ENCODE measurements at regions not wholly inside any gene's neighbourhood (a gene's known extent, or its start where the extent isn't known, plus 50 kb on each side); places are given as distances from the start of the nearest gene placed in this dataset.

DNA sequence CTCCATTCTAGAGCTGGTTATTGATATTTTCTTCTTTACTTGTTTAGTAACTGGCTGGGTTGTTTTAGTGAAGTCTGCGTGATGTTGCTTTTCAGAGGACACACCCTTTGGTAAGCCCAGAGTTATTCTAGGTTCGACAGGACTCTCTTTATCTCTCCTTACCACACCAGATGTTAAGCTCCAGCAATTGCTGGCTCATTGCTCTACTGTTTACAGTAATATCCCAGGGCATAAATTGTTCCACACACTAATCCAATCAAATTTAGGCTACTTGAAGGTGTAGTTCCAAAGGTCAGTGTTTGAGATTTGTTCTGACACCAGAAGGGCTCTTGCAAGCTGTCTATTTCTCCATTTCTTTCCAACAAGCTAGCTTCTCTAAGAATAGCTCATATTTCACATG is 506.6 kb downstream of the NR4A2 start:
- no peaks in the 10 kb centered on the region for H3K4me1 ChIP-seq (ENCODE audit: control insufficient read depth, insufficient read depth, low read length)
- H3K27me3 ChIP-seq (ENCODE audit: control insufficient read depth, insufficient read depth, low read length) = no peaks in the 10 kb centered on the region
- H3K27ac ChIP-seq (ENCODE audit: low read depth, low read length) = no peak overlapping the region
- H3K36me3 ChIP-seq (ENCODE audit: control insufficient read depth, insufficient read depth, low read length) = no peaks in the 10 kb centered on the region
- H3K4me3 ChIP-seq (ENCODE audit: low read depth, low read length) = no peak overlapping the region
- no peaks in the 10 kb centered on the region for H3K9me3 ChIP-seq (ENCODE audit: control insufficient read depth, insufficient read depth, low read depth, low read length)
- no peak overlapping the region for H3K9ac ChIP-seq (ENCODE audit: low read length)

- no peaks in the 10 kb centered on the region for H3K4me1 ChIP-seq (ENCODE audit: control insufficient read depth, insufficient read depth, low read length)
- H3K4me3 ChIP-seq (ENCODE audit: low read depth, low read length) = no peak overlapping the region
- peaks cover 22% of the 10 kb centered on the region for H3K9me3 ChIP-seq (ENCODE audit: control insufficient read depth, insufficient read depth, low read depth, low read length)
- H3K27ac ChIP-seq (ENCODE audit: low read depth, low read length) = no peak overlapping the region
- H3K36me3 ChIP-seq (ENCODE audit: control insufficient read depth, insufficient read depth, low read length) = no peaks in the 10 kb centered on the region
- H3K9ac ChIP-seq (ENCODE audit: low read length) = no peak overlapping the region
- H3K27me3 ChIP-seq (ENCODE audit: control insufficient read depth, insufficient read depth, low read length) = no peaks in the 10 kb centered on the region
These were observed 516.7 kb downstream of the NR4A2 start for GRCh38 chr2:155815851-155816250.

DNA sequence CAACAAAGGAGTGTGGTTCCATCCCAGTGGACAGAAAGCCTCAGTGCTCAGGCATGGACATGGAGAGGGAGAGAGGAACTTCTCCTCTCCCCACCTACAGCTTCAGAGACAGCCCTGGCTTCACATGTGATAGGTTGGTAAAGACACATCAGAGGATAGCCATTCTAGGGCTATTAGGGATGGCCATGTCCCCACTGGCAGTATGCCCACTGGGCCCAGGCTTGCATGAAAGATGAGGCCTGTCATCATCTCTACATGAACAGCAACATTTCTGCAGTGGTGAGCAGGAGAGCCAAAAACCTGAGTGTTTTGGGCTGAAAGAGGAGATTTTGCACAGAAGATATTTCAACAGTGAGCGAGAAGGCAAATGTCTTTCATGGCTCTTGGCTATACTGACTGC is 517.2 kb downstream of the NR4A2 start:
- Histone ChIP-seq H3K9me3 (ENCODE audit: control insufficient read depth, insufficient read depth, low read depth, low read length) (peaks cover 18% of the 10 kb centered on the region), H3K27ac (ENCODE audit: low read depth, low read length) (no peak overlapping the region), H3K4me3 (ENCODE audit: low read depth, low read length) (no peak overlapping the region), H3K36me3 (ENCODE audit: control insufficient read depth, insufficient read depth, low read length) (no peaks in the 10 kb centered on the region), H3K4me1 (ENCODE audit: control insufficient read depth, insufficient read depth, low read length) (no peaks in the 10 kb centered on the region), H3K9ac (ENCODE audit: low read length) (no peak overlapping the region), H3K27me3 (ENCODE audit: control insufficient read depth, insufficient read depth, low read length) (no peaks in the 10 kb centered on the region)

DNA sequence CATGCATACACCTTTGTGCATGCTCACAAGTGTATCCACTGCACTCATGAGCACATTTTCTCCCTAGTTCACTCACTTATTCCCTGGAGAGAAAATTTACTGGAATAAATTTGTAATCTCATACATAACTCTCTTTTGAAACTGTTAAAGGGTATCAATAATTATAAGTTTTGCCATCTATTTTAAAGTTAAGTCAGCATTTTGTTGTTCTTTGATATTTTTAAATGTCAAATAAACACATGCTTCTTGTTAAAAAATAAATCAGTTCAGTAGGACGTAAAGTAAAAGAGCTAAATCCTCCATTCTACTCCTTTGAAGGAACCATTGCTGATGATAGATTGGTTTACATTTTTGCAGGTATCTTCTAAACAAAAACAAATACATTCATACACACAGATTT is 522.1 kb downstream of the NR4A2 start:
- no peaks in the 10 kb centered on the region for H3K4me1 ChIP-seq (ENCODE audit: control insufficient read depth, insufficient read depth, low read length)
- no peaks in the 10 kb centered on the region for H3K27me3 ChIP-seq (ENCODE audit: control insufficient read depth, insufficient read depth, low read length)
- H3K9me3 ChIP-seq (ENCODE audit: control insufficient read depth, insufficient read depth, low read depth, low read length) = no peaks in the 10 kb centered on the region
- no peak overlapping the region for H3K9ac ChIP-seq (ENCODE audit: low read length)
- H3K4me3 ChIP-seq (ENCODE audit: low read depth, low read length) = no peak overlapping the region
- H3K27ac ChIP-seq (ENCODE audit: low read depth, low read length) = no peak overlapping the region
- no peaks in the 10 kb centered on the region for H3K36me3 ChIP-seq (ENCODE audit: control insufficient read depth, insufficient read depth, low read length)

- H3K9ac ChIP-seq (ENCODE audit: low read length) = no peak overlapping the region
- no peaks in the 10 kb centered on the region for H3K36me3 ChIP-seq (ENCODE audit: control insufficient read depth, insufficient read depth, low read length)
- no peaks in the 10 kb centered on the region for H3K4me1 ChIP-seq (ENCODE audit: control insufficient read depth, insufficient read depth, low read length)
- no peak overlapping the region for H3K27ac ChIP-seq (ENCODE audit: low read depth, low read length)
- H3K27me3 ChIP-seq (ENCODE audit: control insufficient read depth, insufficient read depth, low read length) = no peaks in the 10 kb centered on the region
- no peaks in the 10 kb centered on the region for H3K9me3 ChIP-seq (ENCODE audit: control insufficient read depth, insufficient read depth, low read depth, low read length)
- no peak overlapping the region for H3K4me3 ChIP-seq (ENCODE audit: low read depth, low read length)
These were observed 529.6 kb downstream of the NR4A2 start for GRCh38 chr2:155802888-155803287.

DNA sequence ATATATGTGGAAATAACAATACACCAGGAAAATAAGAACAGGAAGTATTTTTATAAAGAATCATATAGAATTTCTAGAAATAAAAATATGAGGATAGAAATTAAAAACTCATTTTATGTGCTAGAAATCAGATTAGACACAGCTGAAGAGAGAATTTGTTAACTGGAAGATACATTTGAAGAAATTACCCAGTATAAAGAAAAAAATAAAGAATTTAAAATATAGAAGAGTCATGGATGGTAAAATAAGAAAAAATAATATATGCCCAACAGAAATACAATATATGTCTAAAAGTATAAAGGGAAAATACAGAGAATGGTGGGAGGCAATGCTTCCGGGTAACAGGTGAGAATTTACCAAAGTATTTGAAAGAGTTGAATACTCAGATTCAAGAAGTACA is 539.9 kb downstream of the NR4A2 start:
- Histone ChIP-seq H3K4me3 (ENCODE audit: low read depth, low read length) (no peak overlapping the region), H3K4me1 (ENCODE audit: control insufficient read depth, insufficient read depth, low read length) (no peaks in the 10 kb centered on the region), H3K27me3 (ENCODE audit: control insufficient read depth, insufficient read depth, low read length) (no peaks in the 10 kb centered on the region), H3K9ac (ENCODE audit: low read length) (no peak overlapping the region), H3K9me3 (ENCODE audit: control insufficient read depth, insufficient read depth, low read depth, low read length) (peaks cover 25% of the 10 kb centered on the region), H3K36me3 (ENCODE audit: control insufficient read depth, insufficient read depth, low read length) (no peaks in the 10 kb centered on the region), H3K27ac (ENCODE audit: low read depth, low read length) (no peak overlapping the region)

DNA sequence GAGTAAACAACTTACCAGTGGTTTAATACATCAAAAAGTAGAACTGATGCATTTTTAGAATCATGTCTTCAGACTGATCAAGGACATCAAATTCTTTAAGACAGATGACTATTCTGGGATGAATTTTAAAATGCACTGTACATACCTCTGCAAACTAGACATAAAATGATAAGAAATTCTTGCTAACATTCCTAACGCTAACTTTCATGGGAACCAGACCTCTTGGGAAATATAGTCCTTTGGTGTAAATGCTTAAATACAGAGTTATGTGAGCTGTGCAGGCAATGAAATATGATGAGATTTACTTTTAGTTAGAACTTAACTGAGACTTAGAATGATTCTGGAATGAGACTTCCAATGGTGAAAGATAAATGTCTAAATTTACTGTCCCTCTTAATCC is 562.0 kb downstream of the NR4A2 start:
- no peaks in the 10 kb centered on the region for H3K36me3 ChIP-seq (ENCODE audit: control insufficient read depth, insufficient read depth, low read length)
- H3K4me3 ChIP-seq (ENCODE audit: low read depth, low read length) = no peak overlapping the region
- no peaks in the 10 kb centered on the region for H3K9me3 ChIP-seq (ENCODE audit: control insufficient read depth, insufficient read depth, low read depth, low read length)
- H3K9ac ChIP-seq (ENCODE audit: low read length) = no peak overlapping the region
- H3K27me3 ChIP-seq (ENCODE audit: control insufficient read depth, insufficient read depth, low read length) = no peaks in the 10 kb centered on the region
- no peak overlapping the region for H3K27ac ChIP-seq (ENCODE audit: low read depth, low read length)
- H3K4me1 ChIP-seq (ENCODE audit: control insufficient read depth, insufficient read depth, low read length) = peaks cover 8% of the 10 kb centered on the region; the same call in 1 of the 2 replicates

- Histone ChIP-seq H3K27me3 (ENCODE audit: control insufficient read depth, insufficient read depth, low read length) (no peaks in the 10 kb centered on the region), H3K9ac (ENCODE audit: low read length) (no peak overlapping the region), H3K9me3 (ENCODE audit: control insufficient read depth, insufficient read depth, low read depth, low read length) (no peaks in the 10 kb centered on the region), H3K4me3 (ENCODE audit: low read depth, low read length) (no peak overlapping the region), H3K36me3 (ENCODE audit: control insufficient read depth, insufficient read depth, low read length) (no peaks in the 10 kb centered on the region), H3K4me1 (ENCODE audit: control insufficient read depth, insufficient read depth, low read length) (peaks cover 8% of the 10 kb centered on the region; the same call in 1 of the 2 replicates), H3K27ac (ENCODE audit: low read depth, low read length) (no peak overlapping the region)
These were observed 566.0 kb downstream of the NR4A2 start for GRCh38 chr2:155766342-155767115.

- Histone ChIP-seq H3K4me3 (ENCODE audit: low read depth, low read length) (no peak overlapping the region), H3K27ac (ENCODE audit: low read depth, low read length) (no peak overlapping the region), H3K9me3 (ENCODE audit: control insufficient read depth, insufficient read depth, low read depth, low read length) (0 out of 2 replicates have a peak, but pooled peaks cover 4% of the 10 kb centered on the region)
These were observed 577.0 kb downstream of the NR4A2 start for GRCh38 chr2:155755481-155755880.

GRCh38 chr2:155748131-155748530 is 584.4 kb downstream of the NR4A2 start:
- H3K4me3 ChIP-seq (ENCODE audit: low read depth, low read length) = no peak overlapping the region
- H3K27me3 ChIP-seq (ENCODE audit: control insufficient read depth, insufficient read depth, low read length) = no peaks in the 10 kb centered on the region
- H3K27ac ChIP-seq (ENCODE audit: low read depth, low read length) = no peak overlapping the region
- H3K9ac ChIP-seq (ENCODE audit: low read length) = no peak overlapping the region
- no peaks in the 10 kb centered on the region for H3K9me3 ChIP-seq (ENCODE audit: control insufficient read depth, insufficient read depth, low read depth, low read length)
- no peaks in the 10 kb centered on the region for H3K36me3 ChIP-seq (ENCODE audit: control insufficient read depth, insufficient read depth, low read length)
- H3K4me1 ChIP-seq (ENCODE audit: control insufficient read depth, insufficient read depth, low read length) = no peaks in the 10 kb centered on the region

More at GRCh38 chr2:155755481-155755880, 577.0 kb downstream of the NR4A2 start:
- H3K27me3 ChIP-seq (ENCODE audit: control insufficient read depth, insufficient read depth, low read length) = no peaks in the 10 kb centered on the region
- no peak overlapping the region for H3K9ac ChIP-seq (ENCODE audit: low read length)
- H3K36me3 ChIP-seq (ENCODE audit: control insufficient read depth, insufficient read depth, low read length) = no peaks in the 10 kb centered on the region
- no peaks in the 10 kb centered on the region for H3K4me1 ChIP-seq (ENCODE audit: control insufficient read depth, insufficient read depth, low read length)

- no peak overlapping the region for H3K4me3 ChIP-seq (ENCODE audit: low read depth, low read length)
- H3K9me3 ChIP-seq (ENCODE audit: control insufficient read depth, insufficient read depth, low read depth, low read length) = no peaks in the 10 kb centered on the region
- no peak overlapping the region for H3K27ac ChIP-seq (ENCODE audit: low read depth, low read length)
- H3K36me3 ChIP-seq (ENCODE audit: control insufficient read depth, insufficient read depth, low read length) = no peaks in the 10 kb centered on the region
- H3K9ac ChIP-seq (ENCODE audit: low read length) = no peak overlapping the region
- no peaks in the 10 kb centered on the region for H3K4me1 ChIP-seq (ENCODE audit: control insufficient read depth, insufficient read depth, low read length)
- H3K27me3 ChIP-seq (ENCODE audit: control insufficient read depth, insufficient read depth, low read length) = no peaks in the 10 kb centered on the region
These were observed 585.0 kb downstream of the NR4A2 start for GRCh38 chr2:155747531-155747930.
